AG04449 (cell line): ENCODE measurements at regions not wholly inside any gene's neighbourhood (a gene's known extent, or its start where the extent isn't known, plus 50 kb on each side); places are given as distances from the start of the nearest gene placed in this dataset.

ENCODE experiments used
- CTCF ChIA-PET: fragments of 350-600 bp; formaldehyde crosslinking; extraction: SDS; loops from one replicate; lab custom pipeline; 2021; ENCODE audit warnings: antibody characterized with exemption; lab: Yijun Ruan, JAX
- POLR2A ChIA-PET: fragments of 400-600, 350-600 bp; formaldehyde crosslinking; extraction: SDS; loops from one replicate; lab custom pipeline; 2020; ENCODE audit warnings: antibody characterized with exemption, inconsistent platforms; lab: Yijun Ruan, JAX
- DNase-seq: peaks from one replicate; pipeline ENCODE4 v3.0.0-alpha.2; 2010; ENCODE audit warnings: low read depth, low spot score
- H3K4me3 ChIP-seq: 2 replicates; pipeline ENCODE4 v1.5.1; 2011; ENCODE audit warnings: low read depth, mild to moderate bottlenecking, control low read depth, low read length
- TF ChIP-seq, protein P1 (sequence below): IDR thresholded peaks from one replicate; pipeline ENCODE4 v1.5.1; 2011; ENCODE audit warnings: mild to moderate bottlenecking, moderate library complexity, low read length, control low read depth, inconsistent platforms; ENCODE audit not compliant: insufficient read depth; ENCODE audit errors: missing control alignments

DNA sequence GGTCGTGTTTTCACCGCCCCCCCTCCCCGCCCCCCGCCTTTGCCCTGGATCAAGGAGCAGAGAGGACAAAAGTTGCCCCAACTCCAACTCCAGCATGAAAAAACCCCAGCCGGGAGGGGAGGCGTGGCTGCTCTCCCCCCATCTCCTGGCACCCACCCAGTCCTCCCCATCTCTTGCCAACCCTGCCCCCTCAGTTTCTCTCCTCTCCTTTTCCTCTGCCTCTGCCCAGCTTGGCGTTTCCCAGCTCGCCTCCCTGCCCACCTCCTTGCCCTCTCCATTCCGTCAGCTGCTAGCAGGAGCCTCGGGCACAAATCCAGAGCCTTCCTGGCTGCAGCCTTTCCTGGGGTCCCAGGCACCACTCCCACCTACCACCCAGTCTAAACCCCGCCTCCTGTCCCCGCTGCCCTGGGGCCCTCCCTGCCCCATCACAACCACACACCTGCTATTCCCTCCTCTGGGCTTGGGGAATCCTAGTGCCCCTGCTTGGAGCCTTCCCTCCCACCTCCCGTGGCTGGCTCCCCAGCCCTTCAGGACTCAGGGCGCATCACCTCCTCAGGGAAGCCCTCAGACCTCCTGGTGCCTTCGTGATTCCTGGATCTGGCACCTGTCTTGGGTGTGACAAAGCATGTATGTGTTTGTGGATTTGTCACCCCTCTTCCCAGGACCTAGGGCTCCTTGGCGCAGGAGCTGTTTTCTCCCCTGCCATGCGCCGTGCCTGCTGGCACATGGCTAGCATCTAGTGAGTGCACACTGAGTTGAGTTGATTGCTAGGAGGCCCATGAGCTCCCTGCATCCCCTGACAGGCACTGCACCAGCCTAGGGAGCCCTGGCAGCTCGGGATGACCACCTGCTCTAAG, 209.1 kb downstream of the TFCP2L1 start:
- DNase-seq, result no peak
- peak overlapping the region; percentile 34 for H3K4me3 ChIP-seq
- POLR2A ChIA-PET, result interaction anchor here (0.5 to 1.8 kb wide), 23 partner anchors 12 to 968 kb away, joined by 3 to 17 read pairs (median 4); partner anchors contain the start of gene RNU4ATAC
- TF ChIP-seq, protein P1, sequence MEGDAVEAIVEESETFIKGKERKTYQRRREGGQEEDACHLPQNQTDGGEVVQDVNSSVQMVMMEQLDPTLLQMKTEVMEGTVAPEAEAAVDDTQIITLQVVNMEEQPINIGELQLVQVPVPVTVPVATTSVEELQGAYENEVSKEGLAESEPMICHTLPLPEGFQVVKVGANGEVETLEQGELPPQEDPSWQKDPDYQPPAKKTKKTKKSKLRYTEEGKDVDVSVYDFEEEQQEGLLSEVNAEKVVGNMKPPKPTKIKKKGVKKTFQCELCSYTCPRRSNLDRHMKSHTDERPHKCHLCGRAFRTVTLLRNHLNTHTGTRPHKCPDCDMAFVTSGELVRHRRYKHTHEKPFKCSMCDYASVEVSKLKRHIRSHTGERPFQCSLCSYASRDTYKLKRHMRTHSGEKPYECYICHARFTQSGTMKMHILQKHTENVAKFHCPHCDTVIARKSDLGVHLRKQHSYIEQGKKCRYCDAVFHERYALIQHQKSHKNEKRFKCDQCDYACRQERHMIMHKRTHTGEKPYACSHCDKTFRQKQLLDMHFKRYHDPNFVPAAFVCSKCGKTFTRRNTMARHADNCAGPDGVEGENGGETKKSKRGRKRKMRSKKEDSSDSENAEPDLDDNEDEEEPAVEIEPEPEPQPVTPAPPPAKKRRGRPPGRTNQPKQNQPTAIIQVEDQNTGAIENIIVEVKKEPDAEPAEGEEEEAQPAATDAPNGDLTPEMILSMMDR, result no peak
- CTCF ChIA-PET, result interaction anchor here (0.7 to 16.1 kb wide), 22 partner anchors 8 to 762 kb away, joined by 3 to 767 read pairs (median 4); partner anchors contain the start of gene GLI2

DNA sequence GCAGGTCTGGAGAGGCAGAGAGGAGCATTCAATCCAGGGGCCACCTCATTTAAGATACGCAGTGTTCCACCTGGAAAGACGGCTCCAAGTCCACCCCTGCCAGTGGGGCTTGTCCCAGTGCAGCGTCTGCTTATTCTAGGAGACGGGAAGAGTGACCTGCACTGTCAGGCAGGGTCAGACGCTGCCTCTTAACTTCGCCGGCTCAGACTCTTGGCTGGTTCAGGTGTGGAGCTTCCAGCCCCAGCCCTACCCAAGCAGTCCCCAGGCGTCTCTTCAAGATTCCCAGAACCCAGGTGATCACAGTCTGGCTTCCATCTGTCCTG, 208.5 kb downstream of the TFCP2L1 start:
- DNase-seq, result no peak
- CTCF ChIA-PET, result interaction anchor here (1.0 to 16.1 kb wide), 15 partner anchors 9 to 401 kb away, joined by 3 to 767 read pairs (median 5); no protein-coding TSS in a partner anchor
- H3K4me3 ChIP-seq, result no peak overlapping the region
- TF ChIP-seq, protein P1, result no peak
- POLR2A ChIA-PET, result interaction anchor here (0.5 to 1.5 kb wide), 2 partner anchors 381 to 968 kb away, joined by 3 read pairs; no protein-coding TSS in a partner anchor

DNA sequence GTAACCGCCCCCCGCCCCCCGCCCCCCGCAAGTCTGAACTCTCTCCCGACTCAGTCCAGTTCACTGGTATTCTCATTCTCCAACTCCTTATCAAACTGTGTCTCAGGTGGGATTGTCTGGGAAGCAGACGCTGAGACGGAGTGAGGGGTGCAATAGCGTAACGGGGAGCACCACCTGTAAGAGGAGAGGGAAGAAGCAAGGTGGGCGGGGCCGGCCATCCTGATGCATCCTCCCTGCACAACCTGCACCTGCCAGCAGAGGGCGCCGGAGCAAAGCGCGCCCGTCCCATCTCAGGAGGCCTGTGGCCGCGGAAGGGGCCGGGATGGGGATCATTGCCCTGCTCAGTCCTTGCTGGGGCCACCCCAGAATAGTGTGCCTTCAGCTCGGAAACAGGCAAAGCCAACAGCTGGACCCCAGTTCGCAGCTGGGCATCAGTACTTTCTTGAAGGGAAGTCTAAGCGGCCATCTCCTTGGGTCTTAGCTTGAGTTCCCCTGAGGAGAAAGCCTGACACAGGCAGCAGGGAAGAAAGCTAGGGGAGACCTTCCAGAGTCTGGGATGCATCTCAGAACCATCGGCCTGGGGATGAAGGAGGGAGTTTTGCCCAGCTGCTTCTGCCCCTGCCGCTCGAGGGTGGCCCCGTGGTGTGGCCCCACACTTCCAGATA, 208.0 kb downstream of the TFCP2L1 start:
- POLR2A ChIA-PET, result interaction anchor here (0.5 to 1.5 kb wide), 2 partner anchors 381 to 969 kb away, joined by 3 read pairs; no protein-coding TSS in a partner anchor
- no peak for DNase-seq
- CTCF ChIA-PET, result interaction anchor here (0.5 to 16.1 kb wide), 32 partner anchors 9 to 1435 kb away, joined by 3 to 767 read pairs (median 4); no protein-coding TSS in a partner anchor
- TF ChIP-seq, protein P1, result peak; percentile 98
- no peak overlapping the region for H3K4me3 ChIP-seq

DNA sequence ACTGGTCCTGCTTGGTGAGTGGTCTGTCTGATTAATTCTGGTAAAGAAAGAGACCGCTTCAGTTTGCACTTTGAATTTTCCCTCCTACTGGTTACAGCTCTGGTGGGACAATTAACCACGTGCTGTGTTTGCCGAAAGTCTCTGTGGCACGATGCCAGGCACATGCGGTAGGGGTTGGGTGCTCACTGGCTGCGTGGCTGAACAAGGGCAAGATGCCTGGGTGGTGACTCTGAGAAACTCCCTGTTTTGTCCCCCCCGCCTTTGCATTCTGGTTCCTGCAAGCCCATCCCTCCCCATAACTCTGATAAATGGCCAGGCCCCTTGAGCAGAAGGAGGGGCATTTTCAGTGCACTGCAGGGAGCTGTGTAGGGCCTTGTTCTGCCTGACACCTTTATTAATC, 206.1 kb downstream of the TFCP2L1 start:
- no peak for DNase-seq
- POLR2A ChIA-PET, result interaction anchor here (0.6 kb wide), 1 partner anchor 760 kb away, joined by 3 read pairs; no protein-coding TSS in a partner anchor
- TF ChIP-seq, protein P1, result no peak
- CTCF ChIA-PET, result interaction anchor here (0.6 to 16.1 kb wide), 37 partner anchors 8 to 761 kb away, joined by 3 to 767 read pairs (median 4); no protein-coding TSS in a partner anchor
- no peak overlapping the region for H3K4me3 ChIP-seq

DNA sequence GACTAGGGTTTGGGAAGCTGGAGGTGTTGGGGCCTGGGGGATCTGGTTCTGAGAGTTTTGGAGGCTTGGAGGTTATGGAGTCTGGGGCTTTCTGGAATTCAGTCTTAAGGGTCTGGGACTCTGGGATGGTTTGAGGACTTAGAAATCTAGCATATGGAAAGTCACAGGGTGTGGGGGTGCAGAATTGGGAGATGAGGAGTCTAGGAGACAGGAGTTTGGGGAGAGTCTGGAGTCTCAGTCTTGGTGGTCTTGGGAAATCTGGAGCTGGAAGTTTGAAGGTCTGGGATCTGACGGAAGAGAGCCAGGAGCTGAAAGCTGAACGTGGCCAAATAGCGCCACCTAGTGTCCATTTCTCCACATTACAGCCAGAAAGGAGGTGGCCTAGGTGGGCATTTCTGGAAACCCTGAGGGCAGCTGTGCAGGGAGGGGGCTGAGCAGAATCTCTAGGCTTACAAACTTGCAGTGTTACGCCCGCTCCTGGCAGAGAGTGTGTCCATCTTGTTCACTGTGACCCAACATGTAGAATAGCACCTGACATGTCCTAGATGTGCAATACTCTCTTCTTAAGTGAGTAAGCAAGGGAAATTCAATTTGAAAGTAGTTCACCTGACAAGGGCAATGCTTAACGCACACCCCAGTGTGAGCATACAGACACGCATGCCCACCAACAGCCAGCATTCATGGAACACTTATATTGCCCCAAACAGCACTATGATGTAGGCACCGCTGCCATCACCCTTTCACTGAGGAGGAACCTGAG, 204.8 kb downstream of the TFCP2L1 start:
- CTCF ChIA-PET, result interaction anchor here (0.6 to 16.1 kb wide), 63 partner anchors 9 to 1679 kb away, joined by 3 to 767 read pairs (median 3); no protein-coding TSS in a partner anchor
- TF ChIP-seq, protein P1, result peak; percentile 82
- H3K4me3 ChIP-seq, result no peak overlapping the region
- POLR2A ChIA-PET, result no interaction called here
- DNase-seq, result no peak
